H1 (cell line): ENCODE measurements at regions not wholly inside any gene's neighbourhood (a gene's known extent, or its start where the extent isn't known, plus 50 kb on each side); places are given as distances from the start of the nearest gene placed in this dataset.

Experiments used
- ATF3 ChIP-seq: IDR thresholded peaks from 2 replicates; pipeline ENCODE4 v1.6.1; 2011; ENCODE audit warnings: low read depth, mild to moderate bottlenecking, low read length; ENCODE audit not compliant: insufficient read depth
- BACH1 ChIP-seq: IDR thresholded peaks from 2 replicates; pipeline ENCODE4 v1.6.1; 2012; ENCODE audit warnings: low read length, improper control_type of control experiment
- CTCF ChIP-seq, 3 experiments: IDR thresholded peaks; 1 replicate in 2 of 3; 2 replicates in 1 of 3; pipeline versions ENCODE4 v1.5.1 to v1.6.1; 2011; ENCODE audit warnings: low read length in 3 of 3, mild to moderate bottlenecking in 3 of 3, inconsistent platforms in 2 of 3, low read depth in 1 of 3, moderate library complexity in 1 of 3; ENCODE audit not compliant: insufficient read depth in 1 of 3; ENCODE audit errors: control extremely low read depth in 1 of 3
- EGR1 ChIP-seq: IDR thresholded peaks from 2 replicates; pipeline ENCODE4 v1.6.1; 2011; ENCODE audit warnings: low read depth, low read length, borderline replicate concordance
- EP300 ChIP-seq, 2 experiments: IDR thresholded peaks; 1 replicate in 1 of 2; 2 replicates in 1 of 2; pipeline ENCODE4 v1.6.1; 2011 to 2012; ENCODE audit warnings: low read depth in 2 of 2, low read length in 2 of 2, mild to moderate bottlenecking in 2 of 2, borderline replicate concordance in 1 of 2, inconsistent platforms in 1 of 2, moderate library complexity in 1 of 2
- EZH2 ChIP-seq: fragments of 200-600 bp; sonication (generic); IDR thresholded peaks from 2 replicates; pipeline ENCODE4 v1.7.1; 2012; ENCODE audit warnings: low read depth, mild to moderate bottlenecking, moderate library complexity, low read length, inconsistent platforms; ENCODE audit not compliant: severe bottlenecking
- FOSL1 ChIP-seq: IDR thresholded peaks from 2 replicates; pipeline ENCODE4 v1.6.1; 2011; ENCODE audit warnings: mild to moderate bottlenecking, low read depth, low read length, moderate library complexity; ENCODE audit not compliant: insufficient read depth
- PHF8 ChIP-seq: fragments of 200-600 bp; sonication (generic); conservative IDR thresholded peaks from 2 replicates; pipeline ENCODE4 v1.7.1; 2012; ENCODE audit warnings: low read depth, mild to moderate bottlenecking, inconsistent platforms, low read length, moderate library complexity
- SP1 ChIP-seq: IDR thresholded peaks from 2 replicates; pipeline ENCODE4 v1.6.1; 2011; ENCODE audit warnings: low read depth, low read length
- SRF ChIP-seq: IDR thresholded peaks from 2 replicates; pipeline ENCODE4 v1.6.1; 2011; ENCODE audit warnings: mild to moderate bottlenecking, low read depth, low read length, moderate library complexity
- TAF1 ChIP-seq: IDR thresholded peaks from 2 replicates; pipeline ENCODE4 v1.6.1; 2011; ENCODE audit warnings: mild to moderate bottlenecking, low read depth, low read length
- USF2 ChIP-seq: IDR thresholded peaks from 2 replicates; pipeline ENCODE4 v1.6.1; 2011; ENCODE audit warnings: low read length, improper control_type of control experiment

- TF ChIP-seq ATF3, result no peak
- no peak for TF ChIP-seq SP1
- TF ChIP-seq PHF8, result no peak
- TF ChIP-seq SRF, result no peak
- TF ChIP-seq CTCF (IDR thresholded peaks at IDR 0.05; ENCODE audit: control extremely low read depth in 1 of 3, insufficient read depth in 1 of 3, low read depth in 1 of 3, low read length in 3 of 3), result no peak
- TF ChIP-seq USF2, result no peak
- no peak for TF ChIP-seq EP300 (IDR thresholded peaks at IDR 0.05; ENCODE audit: borderline replicate concordance in 1 of 2, low read depth in 2 of 2, low read length in 2 of 2)
- TF ChIP-seq EZH2, result no peak
- TF ChIP-seq TAF1, result no peak
- TF ChIP-seq BACH1, result no peak
- no peak for TF ChIP-seq FOSL1
- no peak for TF ChIP-seq EGR1
These were observed 391.1 kb downstream of the IDS start for GRCh38 chrX:149114001-149114400.
